Naive thymus-derived CD4-positive, alpha-beta T cell (primary cell): ENCODE measurements at regions not wholly inside any gene's neighbourhood (a gene's known extent, or its start where the extent isn't known, plus 50 kb on each side); places are given as distances from the start of the nearest gene placed in this dataset.
"Not testable (repeated sequence)": the region's sequence is repeated elsewhere in the genome, so short reads cannot be mapped to it uniquely, and the experiment has no call there.

Source experiments
- ATAC-seq: fragments of 150-1000 bp; cut with Tn5 transposase; 2 replicates; pipeline ENCODE4 v1.10.0; 2021; ENCODE audit warnings: mild to moderate bottlenecking, moderate library complexity
- CTCF ChIA-PET: fragments of 350-600 bp; sonication (Branson Sonifier 250); formaldehyde crosslinking; loops from one replicate; lab custom pipeline; 2021; ENCODE audit warnings: antibody characterized with exemption; lab: Charles Lee
- POLR2A ChIA-PET: fragments of 350-600 bp; sonication (Branson Sonifier 250); formaldehyde crosslinking; loops from one replicate; lab custom pipeline; 2021; ENCODE audit warnings: antibody characterized with exemption, inconsistent platforms; lab: Charles Lee
- DNase-seq, 9 donors: peaks; one replicate each; pipeline versions ENCODE4 v3.0.0 to v3.0.0-alpha.2; 2020 to 2022; ENCODE audit warnings: mixed read lengths in 1 of 9
- H3K27ac ChIP-seq: one replicate; pipeline ENCODE4 v1.7.0; 2013; ENCODE audit warnings: mild to moderate bottlenecking, low read depth, low read length, moderate library complexity
- H3K27me3 ChIP-seq, 2 donors: one replicate each; pipeline ENCODE4 v1.7.0; 2013; ENCODE audit warnings: low read length in 2 of 2, mild to moderate bottlenecking in 2 of 2, moderate library complexity in 2 of 2; ENCODE audit not compliant: control insufficient read depth in 2 of 2, insufficient read depth in 2 of 2
- H3K36me3 ChIP-seq, 3 experiments: 1 replicate in 2 of 3; 2 replicates in 1 of 3; pipeline ENCODE4 v1.7.0; 2013; ENCODE audit warnings: low read length in 3 of 3, mild to moderate bottlenecking in 3 of 3, moderate library complexity in 1 of 3; ENCODE audit not compliant: insufficient read depth in 3 of 3, control insufficient read depth in 2 of 3
- H3K4me1 ChIP-seq, 2 donors: one replicate each; pipeline ENCODE4 v1.7.0; 2013; ENCODE audit warnings: low read length in 2 of 2, mild to moderate bottlenecking in 2 of 2, moderate library complexity in 1 of 2; ENCODE audit not compliant: control insufficient read depth in 2 of 2, insufficient read depth in 2 of 2
- H3K4me3 ChIP-seq: 2 replicates; pipeline ENCODE4 v1.7.0; 2013; ENCODE audit warnings: mild to moderate bottlenecking, low read length
- H3K9me3 ChIP-seq, 3 experiments: 1 replicate in 2 of 3; 2 replicates in 1 of 3; pipeline ENCODE4 v1.7.0; 2013; ENCODE audit warnings: low read length in 3 of 3; ENCODE audit not compliant: control insufficient read depth in 2 of 3
- H3K27ac Mint-ChIP-seq, 9 donors: one replicate each; pipeline ENCODE4 v1.8.0; 2020 to 2022; ENCODE audit warnings: mixed read lengths in 9 of 9, mild to moderate bottlenecking in 8 of 9, moderate library complexity in 5 of 9, inconsistent platforms in 2 of 9
- H3K27me3 Mint-ChIP-seq, 5 donors: one replicate each; pipeline ENCODE4 v1.8.0; 2021 to 2022; ENCODE audit warnings: mixed read lengths in 5 of 5, mild to moderate bottlenecking in 1 of 5
- H3K36me3 Mint-ChIP-seq, 5 donors: one replicate each; pipeline ENCODE4 v1.8.0; 2020 to 2022; ENCODE audit warnings: mixed read lengths in 5 of 5, mild to moderate bottlenecking in 3 of 5, inconsistent platforms in 1 of 5
- H3K4me1 Mint-ChIP-seq, 7 donors: one replicate each; pipeline ENCODE4 v1.8.0; 2020 to 2022; ENCODE audit warnings: mixed read lengths in 7 of 7, mild to moderate bottlenecking in 3 of 7, inconsistent platforms in 1 of 7
- H3K4me3 Mint-ChIP-seq, 10 donors: one replicate each; pipeline ENCODE4 v1.8.0; 2020 to 2022; ENCODE audit warnings: mild to moderate bottlenecking in 10 of 10, mixed read lengths in 10 of 10, moderate library complexity in 6 of 10, inconsistent platforms in 2 of 10
- H3K9me3 Mint-ChIP-seq, 11 donors: one replicate each; pipeline ENCODE4 v1.8.0; 2020 to 2022; ENCODE audit warnings: mixed read lengths in 11 of 11, mild to moderate bottlenecking in 4 of 11, inconsistent platforms in 1 of 11, moderate library complexity in 1 of 11
- intact Hi-C, 2 donors: fragments of 100-400 bp; cut with micrococcal nuclease; formaldehyde crosslinking; loops; one replicate each; pipeline ENCODE4 v1.15.1; 2023

GRCh38 chr3:104933972-104934371 is 432.7 kb upstream of the ALCAM start:
- POLR2A ChIA-PET: no interaction called here
- H3K27ac Mint-ChIP-seq: no peak overlapping the region
- no peak for DNase-seq
- Histone ChIP-seq H3K4me3 (no peak overlapping the region), H3K27ac (no peak overlapping the region), H3K4me1 (no peaks in the 10 kb centered on the region), H3K27me3 (no peaks in the 10 kb centered on the region), H3K9me3 (no peaks in the 10 kb centered on the region), H3K36me3 (no peaks in the 10 kb centered on the region)
- CTCF ChIA-PET: no interaction called here
- no peak for ATAC-seq
- no peak overlapping the region for H3K4me3 Mint-ChIP-seq
- no peaks in the 10 kb centered on the region for H3K36me3 Mint-ChIP-seq
- no peaks in the 10 kb centered on the region for H3K4me1 Mint-ChIP-seq
- peaks cover 0 to 21% (median 2%) of the 10 kb centered on the region in 11 donors for H3K9me3 Mint-ChIP-seq
- intact Hi-C loops: no loop called here
- peaks cover 0 to 6% (median 0%) of the 10 kb centered on the region in 5 donors for H3K27me3 Mint-ChIP-seq

GRCh38 chr3:104935613-104936012 is 431.1 kb upstream of the ALCAM start:
- no peak for ATAC-seq
- no peaks in the 10 kb centered on the region for H3K36me3 Mint-ChIP-seq

GRCh38 chr3:104939196-104939595 is 427.5 kb upstream of the ALCAM start:
- H3K4me1 Mint-ChIP-seq: no peaks in the 10 kb centered on the region
- H3K27me3 Mint-ChIP-seq: peaks cover 0 to 6% (median 0%) of the 10 kb centered on the region in 5 donors
- Histone ChIP-seq H3K27ac (no peak overlapping the region), H3K4me3 (no peak overlapping the region), H3K4me1 (no peaks in the 10 kb centered on the region), H3K27me3 (no peaks in the 10 kb centered on the region), H3K36me3 (no peaks in the 10 kb centered on the region), H3K9me3 (no peaks in the 10 kb centered on the region)
- ChIA-PET CTCF (no interaction called here), POLR2A (no interaction called here)
- peaks cover 0 to 1% (median 0%) of the 10 kb centered on the region in 11 donors for H3K9me3 Mint-ChIP-seq
- H3K4me3 Mint-ChIP-seq: no peak overlapping the region
- no peak overlapping the region for H3K27ac Mint-ChIP-seq
- H3K36me3 Mint-ChIP-seq: no peaks in the 10 kb centered on the region
- no peak for ATAC-seq
- intact Hi-C loops: no loop called here
- DNase-seq: no peak

More at GRCh38 chr3:104935613-104936012, 431.1 kb upstream of the ALCAM start:
- Mint-ChIP-seq H3K4me3 (no peak overlapping the region), H3K4me1 (no peaks in the 10 kb centered on the region), H3K9me3 (peaks cover 0 to 11% (median 1%) of the 10 kb centered on the region in 11 donors), H3K27me3 (peaks cover 0 to 6% (median 0%) of the 10 kb centered on the region in 5 donors), H3K27ac (no peak overlapping the region)
- POLR2A ChIA-PET: no interaction called here
- Histone ChIP-seq H3K27ac (no peak overlapping the region), H3K9me3 (no peaks in the 10 kb centered on the region), H3K4me3 (no peak overlapping the region), H3K4me1 (no peaks in the 10 kb centered on the region), H3K27me3 (no peaks in the 10 kb centered on the region), H3K36me3 (no peaks in the 10 kb centered on the region)
- CTCF ChIA-PET: interaction anchor here (0.6 kb wide), 1 partner anchor 9 kb away, joined by 3 read pairs; no protein-coding TSS in a partner anchor
- intact Hi-C loops: no loop called here
- DNase-seq: no peak

- no peaks in the 10 kb centered on the region for H3K27me3 ChIP-seq
- no peaks in the 10 kb centered on the region for H3K36me3 Mint-ChIP-seq
- DNase-seq (no peak), ATAC-seq (no peak)
- H3K4me1 ChIP-seq: no peaks in the 10 kb centered on the region
- no peak overlapping the region for H3K27ac Mint-ChIP-seq
- no peak overlapping the region for H3K4me3 Mint-ChIP-seq
- ChIA-PET CTCF (no interaction called here), POLR2A (no interaction called here)
- H3K27ac ChIP-seq: no peak overlapping the region
- no peak overlapping the region for H3K4me3 ChIP-seq
- no peaks in the 10 kb centered on the region for H3K9me3 ChIP-seq
- H3K9me3 Mint-ChIP-seq: peaks cover 0 to 5% (median 4%) of the 10 kb centered on the region in 11 donors
- H3K27me3 Mint-ChIP-seq: no peaks in the 10 kb centered on the region
- intact Hi-C loops: no loop called here
- H3K36me3 ChIP-seq: no peaks in the 10 kb centered on the region
- no peaks in the 10 kb centered on the region for H3K4me1 Mint-ChIP-seq
Observed at GRCh38 chr3:104941785-104942184, 424.9 kb upstream of the ALCAM start.

GRCh38 chr3:104943974-104944373 is 422.7 kb upstream of the ALCAM start:
- H3K4me3 ChIP-seq: no peak overlapping the region
- no peak for DNase-seq
- CTCF ChIA-PET: no interaction called here
- no peak overlapping the region for H3K27ac Mint-ChIP-seq
- no peak overlapping the region for H3K4me3 Mint-ChIP-seq
- POLR2A ChIA-PET: no interaction called here
- H3K36me3 ChIP-seq: no peaks in the 10 kb centered on the region
- no peaks in the 10 kb centered on the region for H3K36me3 Mint-ChIP-seq
- H3K9me3 Mint-ChIP-seq: peaks cover 0 to 22% (median 4%) of the 10 kb centered on the region in 11 donors
- H3K27me3 ChIP-seq: no peaks in the 10 kb centered on the region
- H3K27ac ChIP-seq: no peak overlapping the region
- no peak for ATAC-seq
- intact Hi-C loops: no loop called here
- no peaks in the 10 kb centered on the region for H3K9me3 ChIP-seq
- H3K4me1 ChIP-seq: no peaks in the 10 kb centered on the region
- H3K4me1 Mint-ChIP-seq: no peaks in the 10 kb centered on the region
- H3K27me3 Mint-ChIP-seq: no peaks in the 10 kb centered on the region

- POLR2A ChIA-PET: no interaction called here
Observed at GRCh38 chr3:104947943-104948342, 418.8 kb upstream of the ALCAM start.

GRCh38 chr3:104949810-104950209 is 416.9 kb upstream of the ALCAM start:
- not testable (repeated sequence) for H3K27ac Mint-ChIP-seq, H3K27ac ChIP-seq

More at GRCh38 chr3:104947943-104948342, 418.8 kb upstream of the ALCAM start:
- Histone ChIP-seq H3K27ac (no peak overlapping the region), H3K36me3 (no peaks in the 10 kb centered on the region), H3K27me3 (no peaks in the 10 kb centered on the region), H3K9me3 (no peaks in the 10 kb centered on the region), H3K4me3 (no peak overlapping the region), H3K4me1 (no peaks in the 10 kb centered on the region)
- Mint-ChIP-seq H3K4me3 (no peak overlapping the region), H3K9me3 (peaks cover 0 to 27% (median 4%) of the 10 kb centered on the region in 11 donors), H3K36me3 (no peaks in the 10 kb centered on the region), H3K27ac (no peak overlapping the region), H3K27me3 (peaks cover 0 to 5% (median 0%) of the 10 kb centered on the region in 5 donors), H3K4me1 (no peaks in the 10 kb centered on the region)
- ATAC-seq (no peak), DNase-seq (no peak)
- CTCF ChIA-PET: no interaction called here
- intact Hi-C loops: no loop called here

More at GRCh38 chr3:104949810-104950209, 416.9 kb upstream of the ALCAM start:
- H3K4me3 Mint-ChIP-seq, H3K4me1 Mint-ChIP-seq, H3K27me3 Mint-ChIP-seq, H3K36me3 ChIP-seq, POLR2A ChIA-PET, H3K4me1 ChIP-seq, ATAC-seq, DNase-seq, H3K9me3 ChIP-seq, intact Hi-C loops, CTCF ChIA-PET, H3K36me3 Mint-ChIP-seq, H3K4me3 ChIP-seq, H3K27me3 ChIP-seq: not testable (repeated sequence)
- H3K9me3 Mint-ChIP-seq: peaks cover 0 to 27% (median 4%) of the 10 kb centered on the region in 11 donors
